ENCODE measurements at regions not wholly inside any gene's neighbourhood (a gene's known extent, or its start where the extent isn't known, plus 50 kb on each side); places are given as distances from the start of the nearest gene placed in this dataset.

GRCh38 chr2:12253167-12253778 is 463.5 kb upstream of the TRIB2 start:
- TF ChIP-seq, protein P1, sequence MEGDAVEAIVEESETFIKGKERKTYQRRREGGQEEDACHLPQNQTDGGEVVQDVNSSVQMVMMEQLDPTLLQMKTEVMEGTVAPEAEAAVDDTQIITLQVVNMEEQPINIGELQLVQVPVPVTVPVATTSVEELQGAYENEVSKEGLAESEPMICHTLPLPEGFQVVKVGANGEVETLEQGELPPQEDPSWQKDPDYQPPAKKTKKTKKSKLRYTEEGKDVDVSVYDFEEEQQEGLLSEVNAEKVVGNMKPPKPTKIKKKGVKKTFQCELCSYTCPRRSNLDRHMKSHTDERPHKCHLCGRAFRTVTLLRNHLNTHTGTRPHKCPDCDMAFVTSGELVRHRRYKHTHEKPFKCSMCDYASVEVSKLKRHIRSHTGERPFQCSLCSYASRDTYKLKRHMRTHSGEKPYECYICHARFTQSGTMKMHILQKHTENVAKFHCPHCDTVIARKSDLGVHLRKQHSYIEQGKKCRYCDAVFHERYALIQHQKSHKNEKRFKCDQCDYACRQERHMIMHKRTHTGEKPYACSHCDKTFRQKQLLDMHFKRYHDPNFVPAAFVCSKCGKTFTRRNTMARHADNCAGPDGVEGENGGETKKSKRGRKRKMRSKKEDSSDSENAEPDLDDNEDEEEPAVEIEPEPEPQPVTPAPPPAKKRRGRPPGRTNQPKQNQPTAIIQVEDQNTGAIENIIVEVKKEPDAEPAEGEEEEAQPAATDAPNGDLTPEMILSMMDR (IDR thresholded peaks at IDR 0.05), result no peak
- TF ChIP-seq POLR2A (IDR thresholded peaks at IDR 0.05), result no peak

Measured in right lobe of liver (tissue), 4 donors.